ENCODE measurements at regions not wholly inside any gene's neighbourhood (a gene's known extent, or its start where the extent isn't known, plus 50 kb on each side); places are given as distances from the start of the nearest gene placed in this dataset.
"Not testable (repeated sequence)": the region's sequence is repeated elsewhere in the genome, so short reads cannot be mapped to it uniquely, and the experiment has no call there.

GRCh38 chr6:53429401-53429800 is 80.7 kb upstream of the ELOVL5 start:
- Mint-ChIP-seq H3K27ac (no peak overlapping the region), H3K4me3 (no peak overlapping the region), H3K9me3 (no peaks in the 10 kb centered on the region), H3K27me3 (ENCODE audit: low read depth, poor library complexity) (no peaks in the 10 kb centered on the region), H3K4me1 (peaks cover 21% of the 10 kb centered on the region), H3K36me3 (ENCODE audit: low read depth) (no peaks in the 10 kb centered on the region)
- no peak for TF ChIP-seq CTCF (IDR thresholded peaks at IDR 0.05)
- no peak for DNase-seq

- H3K4me1 Mint-ChIP-seq, result peaks cover 21% of the 10 kb centered on the region
- H3K9me3 Mint-ChIP-seq, result no peaks in the 10 kb centered on the region
- H3K36me3 Mint-ChIP-seq (ENCODE audit: low read depth), result no peaks in the 10 kb centered on the region
- no peak overlapping the region for H3K27ac Mint-ChIP-seq
- no peak for DNase-seq
- no peak overlapping the region for H3K4me3 Mint-ChIP-seq
- no peak for TF ChIP-seq CTCF (IDR thresholded peaks at IDR 0.05)
- H3K27me3 Mint-ChIP-seq (ENCODE audit: low read depth, poor library complexity), result no peaks in the 10 kb centered on the region
These were observed 80.1 kb upstream of the ELOVL5 start for GRCh38 chr6:53428886-53429285.

GRCh38 chr6:53426667-53427270 is 78.0 kb upstream of the ELOVL5 start:
- no peak overlapping the region for H3K27ac Mint-ChIP-seq
- H3K27me3 Mint-ChIP-seq (ENCODE audit: low read depth, poor library complexity), result peaks cover 4% of the 10 kb centered on the region
- H3K36me3 Mint-ChIP-seq (ENCODE audit: low read depth), result no peaks in the 10 kb centered on the region
- H3K9me3 Mint-ChIP-seq, result no peaks in the 10 kb centered on the region
- no peak for DNase-seq
- TF ChIP-seq CTCF (IDR thresholded peaks at IDR 0.05), result no peak
- no peak overlapping the region for H3K4me3 Mint-ChIP-seq
- peaks cover 2% of the 10 kb centered on the region for H3K4me1 Mint-ChIP-seq

- Mint-ChIP-seq H3K9me3 (no peaks in the 10 kb centered on the region), H3K36me3 (ENCODE audit: low read depth) (no peaks in the 10 kb centered on the region), H3K27ac (no peak overlapping the region), H3K27me3 (ENCODE audit: low read depth, poor library complexity) (peaks cover 4% of the 10 kb centered on the region), H3K4me1 (no peaks in the 10 kb centered on the region), H3K4me3 (no peak overlapping the region)
- DNase-seq, result no peak
- no peak for TF ChIP-seq CTCF (IDR thresholded peaks at IDR 0.05)
These were observed 77.4 kb upstream of the ELOVL5 start for GRCh38 chr6:53426117-53426516.

- no peak for TF ChIP-seq CTCF (IDR thresholded peaks at IDR 0.05)
- DNase-seq, result no peak
- Mint-ChIP-seq H3K4me1 (no peaks in the 10 kb centered on the region), H3K9me3 (no peaks in the 10 kb centered on the region), H3K36me3 (ENCODE audit: low read depth) (no peaks in the 10 kb centered on the region), H3K4me3 (no peak overlapping the region), H3K27me3 (ENCODE audit: low read depth, poor library complexity) (peaks cover 4% of the 10 kb centered on the region), H3K27ac (no peak overlapping the region)
These were observed 76.4 kb upstream of the ELOVL5 start for GRCh38 chr6:53424976-53425718.

- Mint-ChIP-seq H3K27me3 (ENCODE audit: low read depth, poor library complexity) (peaks cover 4% of the 10 kb centered on the region), H3K27ac (no peak overlapping the region), H3K9me3 (no peaks in the 10 kb centered on the region), H3K36me3 (ENCODE audit: low read depth) (no peaks in the 10 kb centered on the region), H3K4me1 (no peaks in the 10 kb centered on the region), H3K4me3 (no peak overlapping the region)
- no peak for TF ChIP-seq CTCF (IDR thresholded peaks at IDR 0.05)
- DNase-seq, result no peak
These were observed 75.5 kb upstream of the ELOVL5 start for GRCh38 chr6:53424300-53424699.

- not testable (repeated sequence) for DNase-seq; H3K4me1 Mint-ChIP-seq; H3K9me3 Mint-ChIP-seq; H3K27me3 Mint-ChIP-seq (ENCODE audit: low read depth, poor library complexity); H3K4me3 Mint-ChIP-seq; H3K27ac Mint-ChIP-seq; H3K36me3 Mint-ChIP-seq (ENCODE audit: low read depth)
These were observed 74.8 kb upstream of the ELOVL5 start for GRCh38 chr6:53423560-53423959.
